H1 (cell line): ENCODE measurements at regions not wholly inside any gene's neighbourhood (a gene's known extent, or its start where the extent isn't known, plus 50 kb on each side); places are given as distances from the start of the nearest gene placed in this dataset.

Experiments used
- CTCF ChIA-PET: fragments of 300-600 bp; sonication (Branson Sonifier 250); formaldehyde crosslinking; loops from one replicate; lab custom pipeline; 2021; ENCODE audit not compliant: partially characterized antibody; lab: Charles Lee
- POLR2A ChIA-PET: fragments of 300-600 bp; sonication (Branson Sonifier 250); formaldehyde crosslinking; loops from one replicate; lab custom pipeline; 2021; ENCODE audit warnings: inconsistent platforms; ENCODE audit not compliant: partially characterized antibody; lab: Charles Lee
- DNase-seq, 2 experiments: peaks; one replicate each; pipeline versions ENCODE4 v3.0.0 to v3.0.0-alpha.2; 2010 to 2022; ENCODE audit warnings: low spot score in 2 of 2, low read depth in 1 of 2, mixed read lengths in 1 of 2
- FAIRE-seq: peaks from 2 replicates; lab custom pipeline; 2011; peaks lifted over from hg19 to GRCh38; lab: Jason Lieb, UNC
- H2AFZ ChIP-seq: 2 replicates; pipeline ENCODE4 v1.8.1; 2012; ENCODE audit warnings: low read length, inconsistent platforms
- H2AK5ac ChIP-seq: 2 replicates; pipeline ENCODE4 v1.6.1; 2013; ENCODE audit warnings: low read depth, low read length
- H2BK120ac ChIP-seq: replicated peaks from 2 replicates; pipeline ENCODE3; 2013; ENCODE audit warnings: low read depth, low read length, inconsistent platforms
- H2BK12ac ChIP-seq: 2 replicates; pipeline ENCODE4 v1.6.1; 2013; ENCODE audit warnings: low read depth, low read length
- H2BK15ac ChIP-seq: 2 replicates; pipeline ENCODE4 v1.6.1; 2013; ENCODE audit warnings: low read length
- H2BK20ac ChIP-seq: 2 replicates; pipeline ENCODE4 v1.6.1; 2013; ENCODE audit warnings: low read length
- H2BK5ac ChIP-seq: 2 replicates; pipeline ENCODE4 v1.6.1; 2013; ENCODE audit warnings: low read depth, low read length
- H3K14ac ChIP-seq: 2 replicates; pipeline ENCODE4 v1.6.1; 2013; ENCODE audit warnings: inconsistent platforms; ENCODE audit not compliant: insufficient read length
- H3K18ac ChIP-seq: 2 replicates; pipeline ENCODE4 v1.6.1; 2013; ENCODE audit warnings: low read length; ENCODE audit errors: extremely low read depth
- H3K23ac ChIP-seq: 2 replicates; pipeline ENCODE4 v1.6.1; 2013; ENCODE audit warnings: inconsistent platforms; ENCODE audit not compliant: insufficient read length
- H3K23me2 ChIP-seq: 2 replicates; pipeline ENCODE4 v1.6.1; 2013; ENCODE audit warnings: low read depth, low read length
- H3K27ac ChIP-seq: 2 replicates; pipeline ENCODE4 v1.6.1; 2011; ENCODE audit warnings: low read depth, low read length, inconsistent platforms
- H3K27me3 ChIP-seq, 4 experiments: replicated peaks in 1 of 4; 1 replicate in 1 of 4; 2 replicates in 3 of 4; pipeline versions ENCODE4 v1.6.1 to v1.8.1; 2011 to 2013; ENCODE audit warnings: low read length in 3 of 4, mild to moderate bottlenecking in 3 of 4, inconsistent platforms in 2 of 4, mixed read lengths in 2 of 4, moderate library complexity in 1 of 4; ENCODE audit not compliant: control insufficient read depth in 3 of 4, insufficient read depth in 3 of 4; ENCODE audit errors: extremely low read depth in 1 of 4
- H3K36me3 ChIP-seq, 4 experiments: 2 replicates each; pipeline versions ENCODE4 v1.6.1 to v1.8.1; 2011 to 2013; ENCODE audit warnings: mild to moderate bottlenecking in 4 of 4, low read length in 3 of 4, moderate library complexity in 2 of 4, control low read depth in 1 of 4, inconsistent platforms in 1 of 4; ENCODE audit not compliant: insufficient read depth in 4 of 4, control insufficient read depth in 2 of 4
- H3K4ac ChIP-seq: replicated peaks from 2 replicates; pipeline ENCODE3; 2013; ENCODE audit warnings: low read length, low read depth, mixed read lengths, inconsistent platforms; ENCODE audit not compliant: insufficient read length
- H3K4me1 ChIP-seq, 4 experiments: replicated peaks in 1 of 4; 1 replicate in 1 of 4; 2 replicates in 3 of 4; pipeline versions ENCODE4 v1.6.1 to v1.8.1; 2011 to 2013; ENCODE audit warnings: low read length in 3 of 4, inconsistent platforms in 2 of 4, mixed read lengths in 1 of 4; ENCODE audit not compliant: insufficient read depth in 4 of 4, control insufficient read depth in 3 of 4
- H3K4me2 ChIP-seq, 2 experiments: 2 replicates each; pipeline versions ENCODE4 v1.6.1 to v1.8.1; 2011 to 2013; ENCODE audit warnings: low read depth in 2 of 2, low read length in 2 of 2, control low read depth in 1 of 2, inconsistent platforms in 1 of 2, mild to moderate bottlenecking in 1 of 2; ENCODE audit not compliant: insufficient read depth in 1 of 2
- H3K4me3 ChIP-seq, 4 experiments: fragments of 200-600, 300-600 bp in 1 of 4; sonication (generic), shearing (Covaris generic), sonication (Bioruptor Twin) in 1 of 4; 2 replicates each; pipeline versions ENCODE4 v1.5.1 to v1.8.1; 2011 to 2016; ENCODE audit warnings: low read length in 4 of 4, low read depth in 3 of 4, control low read depth in 2 of 4, inconsistent platforms in 2 of 4, mild to moderate bottlenecking in 2 of 4, mixed read lengths in 1 of 4, moderate library complexity in 1 of 4; ENCODE audit not compliant: insufficient read depth in 2 of 4; ENCODE audit errors: extremely low read depth in 1 of 4
- H3K56ac ChIP-seq: replicated peaks from 2 replicates; pipeline ENCODE3; 2013; ENCODE audit warnings: low read depth, mild to moderate bottlenecking, mixed read lengths, low read length, inconsistent platforms; ENCODE audit not compliant: insufficient read length
- H3K79me1 ChIP-seq: 2 replicates; pipeline ENCODE4 v1.6.1; 2013; ENCODE audit warnings: low read depth, low read length, control low read depth
- H3K79me2 ChIP-seq, 2 experiments: 2 replicates each; pipeline versions ENCODE4 v1.6.1 to v1.8.1; 2012 to 2013; ENCODE audit warnings: low read length in 2 of 2, mild to moderate bottlenecking in 2 of 2, inconsistent platforms in 1 of 2; ENCODE audit not compliant: insufficient read depth in 2 of 2, control insufficient read depth in 1 of 2
- H3K9ac ChIP-seq, 4 experiments: replicated peaks in 1 of 4; 1 replicate in 1 of 4; 2 replicates in 3 of 4; pipeline versions ENCODE4 v1.6.1 to v1.8.1; 2011 to 2013; ENCODE audit warnings: low read depth in 3 of 4, low read length in 3 of 4, control low read depth in 2 of 4, mild to moderate bottlenecking in 2 of 4, moderate library complexity in 2 of 4, inconsistent platforms in 1 of 4; ENCODE audit errors: extremely low read depth in 1 of 4
- H3K9me3 ChIP-seq, 2 experiments: 2 replicates each; pipeline versions ENCODE4 v1.6.1 to v1.8.1; 2012 to 2013; ENCODE audit warnings: mild to moderate bottlenecking in 2 of 2, moderate library complexity in 2 of 2, control low read depth in 1 of 2, inconsistent platforms in 1 of 2, low read depth in 1 of 2, low read length in 1 of 2, mixed read lengths in 1 of 2; ENCODE audit not compliant: insufficient read depth in 2 of 2
- H4K20me1 ChIP-seq, 2 experiments: replicated peaks in 1 of 2; 2 replicates each; pipeline versions ENCODE3 to v1.8.1; 2011 to 2013; ENCODE audit warnings: inconsistent platforms in 2 of 2, low read length in 2 of 2, mild to moderate bottlenecking in 1 of 2; ENCODE audit not compliant: insufficient read depth in 2 of 2, control insufficient read depth in 1 of 2
- H4K5ac ChIP-seq: 2 replicates; pipeline ENCODE4 v1.6.1; 2013; ENCODE audit warnings: low read length, low read depth, mixed read lengths, inconsistent platforms; ENCODE audit not compliant: insufficient read length
- H4K8ac ChIP-seq: 2 replicates; pipeline ENCODE4 v1.8.0; 2013; ENCODE audit warnings: mild to moderate bottlenecking, moderate library complexity, low read length, inconsistent platforms; ENCODE audit not compliant: insufficient read depth; ENCODE audit errors: extremely low read depth
- H4K91ac ChIP-seq: replicated peaks from 2 replicates; pipeline ENCODE3; 2013; ENCODE audit warnings: low read length, mixed read lengths, inconsistent platforms; ENCODE audit not compliant: insufficient read length
- BACH1 ChIP-seq: IDR thresholded peaks from 2 replicates; pipeline ENCODE4 v1.6.1; 2012; ENCODE audit warnings: low read length, improper control_type of control experiment
- GABPA ChIP-seq: IDR thresholded peaks from 2 replicates; pipeline ENCODE4 v1.6.1; 2011; ENCODE audit warnings: mild to moderate bottlenecking, low read length, moderate library complexity, borderline replicate concordance; ENCODE audit not compliant: insufficient read depth
- HDAC2 ChIP-seq, 2 experiments: fragments of 300-600 bp in 1 of 2; sonication (generic) in 1 of 2; IDR thresholded peaks; 2 replicates each; pipeline ENCODE4 v1.6.1; 2011 to 2012; ENCODE audit warnings: low read depth in 2 of 2, low read length in 2 of 2, mild to moderate bottlenecking in 2 of 2, moderate library complexity in 2 of 2, borderline replicate concordance in 1 of 2, inconsistent platforms in 1 of 2
- KDM4A ChIP-seq: IDR thresholded peaks from one replicate; pipeline ENCODE4 v1.7.1; 2012; ENCODE audit warnings: low read depth, mild to moderate bottlenecking, moderate library complexity, low read length, inconsistent platforms; ENCODE audit not compliant: severe bottlenecking
- MAFK ChIP-seq: IDR thresholded peaks from 2 replicates; pipeline ENCODE4 v1.6.1; 2012; ENCODE audit warnings: low read depth, mild to moderate bottlenecking, improper control_type of control experiment, low read length
- POLR2A ChIP-seq, 2 experiments: IDR thresholded peaks; 1 replicate in 1 of 2; 2 replicates in 1 of 2; pipeline ENCODE4 v1.6.1; 2011; ENCODE audit warnings: low read depth in 2 of 2, low read length in 2 of 2, mild to moderate bottlenecking in 2 of 2; ENCODE audit errors: control extremely low read depth in 1 of 2
- POLR2AphosphoS5 ChIP-seq: IDR thresholded peaks from 2 replicates; pipeline ENCODE4 v1.6.1; 2011; ENCODE audit warnings: low read depth, low read length
- RAD21 ChIP-seq, 2 experiments: IDR thresholded peaks in 1 of 2; conservative IDR thresholded peaks in 1 of 2; 2 replicates each; pipeline ENCODE4 v1.6.1; 2011; ENCODE audit warnings: low read depth in 2 of 2, low read length in 2 of 2, improper control_type of control experiment in 1 of 2, inconsistent platforms in 1 of 2, mild to moderate bottlenecking in 1 of 2, moderate library complexity in 1 of 2
- SIRT6 ChIP-seq: IDR thresholded peaks from one replicate; pipeline ENCODE4 v1.7.1; 2012; ENCODE audit warnings: low read length, inconsistent platforms
- TBP ChIP-seq: IDR thresholded peaks from 2 replicates; pipeline ENCODE4 v1.6.1; 2011; ENCODE audit warnings: low read depth, low read length, improper control_type of control experiment
- YY1 ChIP-seq: IDR thresholded peaks from 2 replicates; pipeline ENCODE4 v1.6.1; 2011; ENCODE audit warnings: low read depth, mild to moderate bottlenecking, low read length
- WGBS, 2 experiments: shearing (Covaris generic) in 1 of 2; methylation state at CpG; one replicate each; pipeline versions ENCODE4 v1.1.6 to v1.1.7; 2013 to 2015; ENCODE audit warnings: low lambda C conversion rate in 2 of 2, mixed read lengths in 2 of 2, inconsistent platforms in 1 of 2, low coverage in 1 of 2, missing lambda C conversion rate in 1 of 2; ENCODE audit not compliant: insufficient replicate concordance in 2 of 2, insufficient coverage in 1 of 2, insufficient read length in 1 of 2; ENCODE audit errors: extremely low coverage in 1 of 2, missing lambda C conversion rate in 1 of 2; 5-methylcytosine and 5-hydroxymethylcytosine counted together
- TF ChIP-seq, protein P1 (sequence below): IDR thresholded peaks from 2 replicates; pipeline ENCODE4 v1.6.1; 2012; ENCODE audit warnings: inconsistent platforms

DNA sequence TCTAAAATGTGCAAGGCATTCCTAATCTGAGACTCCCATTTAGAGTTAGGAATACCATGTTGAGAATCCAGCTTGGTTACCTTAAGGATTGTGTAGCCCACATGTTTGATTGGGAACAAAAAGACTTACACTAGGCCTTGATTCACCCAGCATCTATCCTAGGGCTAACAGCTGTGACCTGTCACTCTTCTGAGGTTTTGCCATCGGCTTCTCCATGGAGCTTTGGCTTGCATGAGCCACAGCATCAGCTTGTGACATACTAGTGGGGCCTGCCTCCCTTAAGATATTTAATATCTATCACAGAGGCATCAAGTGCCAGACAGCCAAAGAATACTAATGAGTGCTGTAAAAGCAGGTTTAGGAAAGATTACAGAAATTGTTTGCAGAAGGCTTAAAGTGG, 241.3 kb upstream of the UBE2E3 start:
- Histone ChIP-seq H3K4me2 (no peak overlapping the region), H3K9me3 (no peaks in the 10 kb centered on the region), H2BK15ac (no peak overlapping the region), H2AK5ac (no peak overlapping the region), H4K91ac (no peak overlapping the region), H3K18ac (no peak overlapping the region), H4K20me1 (no peaks in the 10 kb centered on the region), H3K14ac (no peak overlapping the region), H2BK20ac (no peak overlapping the region), H4K8ac (no peak overlapping the region), H3K4me3 (no peak overlapping the region), H3K27me3 (no peaks in the 10 kb centered on the region), H2BK5ac (no peak overlapping the region), H2AFZ (no peak overlapping the region), H3K79me2 (no peaks in the 10 kb centered on the region), H3K23me2 (no peaks in the 10 kb centered on the region), H3K4me1 (no peaks in the 10 kb centered on the region), H3K56ac (no peak overlapping the region), H3K23ac (no peak overlapping the region), H3K36me3 (no peaks in the 10 kb centered on the region), H3K9ac (no peak overlapping the region), H3K79me1 (no peaks in the 10 kb centered on the region), H2BK12ac (no peak overlapping the region), H4K5ac (no peak overlapping the region), H3K4ac (no peak overlapping the region), H3K27ac (no peak overlapping the region), H2BK120ac (no peak overlapping the region)
- CTCF ChIA-PET, result no interaction called here
- FAIRE-seq (no peak), DNase-seq (no peak)
- POLR2A ChIA-PET, result no interaction called here
- no peak for TF ChIP-seq RAD21 (IDR thresholded peaks at IDR 0.05 in 1 of 2, conservative IDR thresholded peaks at IDR 0.05 in 1 of 2; ENCODE audit: low read depth in 2 of 2, low read length in 2 of 2)
- no peak for TF ChIP-seq MAFK
- no peak for TF ChIP-seq POLR2A (IDR thresholded peaks at IDR 0.05; ENCODE audit: control extremely low read depth in 1 of 2, low read depth in 2 of 2, low read length in 2 of 2)
- TF ChIP-seq KDM4A, result no peak
- TF ChIP-seq SIRT6, result no peak
- no peak for TF ChIP-seq YY1
- TF ChIP-seq, protein P1, sequence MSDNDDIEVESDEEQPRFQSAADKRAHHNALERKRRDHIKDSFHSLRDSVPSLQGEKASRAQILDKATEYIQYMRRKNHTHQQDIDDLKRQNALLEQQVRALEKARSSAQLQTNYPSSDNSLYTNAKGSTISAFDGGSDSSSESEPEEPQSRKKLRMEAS, result no peak
- TF ChIP-seq TBP, result no peak
- TF ChIP-seq POLR2AphosphoS5, result no peak
- no peak for TF ChIP-seq HDAC2 (IDR thresholded peaks at IDR 0.05; ENCODE audit: borderline replicate concordance in 1 of 2, low read depth in 2 of 2, low read length in 2 of 2)
- TF ChIP-seq GABPA, result no peak
- TF ChIP-seq BACH1, result no peak
- 91% methylated on average over 1 of the region's 1 CpG; no CpG with 5 or more reads in 1 of the 2 experiments for WGBS, 2 experiments
